Kidney glomerular epithelial cell (primary cell): ENCODE measurements at regions not wholly inside any gene's neighbourhood (a gene's known extent, or its start where the extent isn't known, plus 50 kb on each side); places are given as distances from the start of the nearest gene placed in this dataset.

ENCODE experiments used
- DNase-seq: peaks from one replicate; lab custom pipeline; 2025; lab: John Stamatoyannopoulos, UW

DNA sequence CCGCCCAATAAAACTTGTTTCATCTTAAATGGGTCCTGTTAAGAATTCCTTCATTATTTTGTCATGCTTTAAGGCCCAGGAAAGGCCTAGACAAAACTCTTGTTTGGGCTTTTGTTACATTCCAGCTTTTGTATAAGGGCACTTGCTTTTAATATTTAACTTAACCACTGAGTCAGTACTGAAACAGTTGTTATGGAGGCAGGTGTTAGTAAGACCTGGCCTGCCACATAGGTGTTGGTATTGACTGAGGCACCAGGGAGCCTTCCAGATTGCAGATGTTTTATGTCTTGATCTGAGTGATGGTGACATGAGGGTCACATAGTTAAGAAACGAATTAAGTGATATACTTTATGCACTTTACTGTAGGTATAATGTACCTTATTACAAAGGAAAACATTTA is 274.9 kb upstream of the TGFBR2 start:
- DNase-seq, result peak; percentile 34

DNA sequence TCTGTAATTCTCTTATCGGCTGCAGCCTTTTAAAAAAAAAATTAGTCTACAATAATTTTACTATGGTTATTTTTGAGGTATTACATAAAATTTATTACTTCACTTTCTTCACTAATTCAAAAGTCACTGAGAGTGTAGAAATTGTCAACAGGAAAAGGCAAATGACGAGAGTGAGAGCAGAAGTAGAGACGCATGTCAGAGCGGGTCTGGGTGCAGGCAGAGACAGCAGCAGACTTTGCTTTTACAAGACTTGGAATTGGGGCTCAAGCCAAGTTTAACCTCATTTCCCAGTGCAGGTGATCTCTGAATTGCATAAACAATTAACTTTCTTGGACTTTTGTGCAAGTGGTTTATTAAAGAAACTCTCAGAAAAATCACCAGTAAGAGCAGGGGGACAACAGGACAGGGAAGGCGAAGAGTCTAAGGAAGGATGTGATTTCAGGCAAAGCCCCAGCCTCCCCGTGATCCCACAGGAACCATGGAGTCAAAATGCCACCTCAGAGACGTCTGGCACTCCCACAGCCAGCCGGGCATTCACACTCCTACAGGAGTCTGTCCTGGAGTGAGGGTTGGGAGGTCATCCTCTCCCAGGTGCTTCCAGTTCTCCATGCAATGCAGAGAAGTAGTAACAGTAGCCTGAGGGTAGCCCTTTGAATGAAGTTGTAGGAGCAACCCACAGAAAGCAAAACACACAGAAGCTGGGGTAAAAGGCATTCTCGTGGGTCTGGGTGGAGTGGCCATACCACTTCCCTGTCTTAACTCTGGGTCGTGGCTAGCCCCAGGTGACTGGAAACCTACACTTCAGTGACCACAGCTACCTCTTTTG is 274.0 kb upstream of the TGFBR2 start:
- DNase-seq, result no peak

DNA sequence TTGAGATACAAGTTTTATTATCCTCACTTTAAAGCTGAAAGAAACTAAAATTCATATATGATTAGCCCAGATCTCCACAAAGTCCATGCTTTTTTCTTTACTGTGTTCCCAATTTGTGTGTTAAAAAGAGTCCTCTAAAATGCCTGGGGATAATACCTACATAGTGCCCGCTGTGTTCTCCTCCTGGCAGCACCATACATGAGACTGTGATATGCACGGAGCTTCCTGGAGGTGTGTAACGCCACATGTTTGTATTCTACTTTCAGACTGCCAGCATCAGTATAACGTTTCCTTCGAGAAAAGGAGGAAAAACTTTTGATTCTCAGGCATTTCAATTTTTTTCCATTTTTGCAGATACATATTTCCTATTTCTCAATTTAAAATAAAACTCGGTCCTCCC is 273.3 kb upstream of the TGFBR2 start:
- no peak for DNase-seq

DNA sequence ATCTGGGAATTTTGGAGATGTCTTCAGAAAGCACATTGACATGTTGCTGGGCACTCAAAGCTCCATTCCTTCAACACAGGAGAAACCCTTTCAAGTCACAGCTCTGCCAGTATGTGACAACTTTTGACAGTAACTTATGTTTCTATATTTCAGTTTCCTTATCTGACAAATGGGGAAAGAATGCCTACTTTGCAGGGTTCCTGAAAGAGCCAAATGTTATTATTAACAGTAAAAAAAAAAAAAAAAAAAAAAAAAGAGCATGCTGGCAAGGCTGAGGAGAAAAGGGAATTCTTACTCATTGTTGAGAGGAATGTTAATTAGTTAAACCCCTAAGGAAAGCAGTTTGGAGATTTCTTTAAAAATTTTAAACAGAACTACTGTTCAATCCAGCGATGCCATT is 272.5 kb upstream of the TGFBR2 start:
- no peak for DNase-seq

DNA sequence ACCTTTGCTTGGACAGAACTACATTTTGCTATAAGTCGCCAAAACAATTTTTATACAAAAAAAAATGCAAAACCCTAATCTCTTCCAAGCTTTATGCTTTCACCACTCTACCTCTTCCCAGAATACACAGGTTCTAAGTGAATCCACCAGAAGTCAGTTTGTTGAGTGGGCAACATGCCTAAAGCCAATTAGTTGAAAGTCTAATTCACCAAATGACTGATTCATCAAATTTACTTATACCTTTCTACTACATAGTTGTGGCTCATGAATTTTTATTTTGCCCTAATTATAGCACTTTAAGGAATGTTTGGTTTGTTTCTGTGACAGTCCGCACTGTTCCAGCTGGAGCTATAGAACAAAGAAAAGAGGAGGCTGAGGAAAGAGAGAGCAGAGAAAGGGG is 265.9 kb upstream of the TGFBR2 start:
- no peak for DNase-seq

DNA sequence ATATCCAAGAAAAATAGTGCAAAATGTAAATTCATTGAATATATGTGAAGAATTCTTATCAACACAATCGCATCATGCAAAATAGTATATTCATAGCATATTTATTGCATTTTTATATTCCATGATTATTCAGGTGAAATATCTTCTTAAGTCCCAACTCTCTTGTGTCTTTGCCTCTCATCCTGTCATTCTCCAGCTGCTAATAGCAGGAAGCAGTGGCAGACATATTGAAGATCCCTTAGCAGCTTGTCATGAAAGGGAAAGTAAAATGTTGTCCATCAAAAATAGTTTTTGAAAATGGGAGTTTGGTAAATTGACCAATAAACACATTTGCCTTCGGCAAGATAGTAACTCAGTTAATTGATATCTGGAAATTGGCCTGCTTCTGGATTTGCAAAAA is 265.3 kb upstream of the TGFBR2 start:
- DNase-seq, result no peak

DNA sequence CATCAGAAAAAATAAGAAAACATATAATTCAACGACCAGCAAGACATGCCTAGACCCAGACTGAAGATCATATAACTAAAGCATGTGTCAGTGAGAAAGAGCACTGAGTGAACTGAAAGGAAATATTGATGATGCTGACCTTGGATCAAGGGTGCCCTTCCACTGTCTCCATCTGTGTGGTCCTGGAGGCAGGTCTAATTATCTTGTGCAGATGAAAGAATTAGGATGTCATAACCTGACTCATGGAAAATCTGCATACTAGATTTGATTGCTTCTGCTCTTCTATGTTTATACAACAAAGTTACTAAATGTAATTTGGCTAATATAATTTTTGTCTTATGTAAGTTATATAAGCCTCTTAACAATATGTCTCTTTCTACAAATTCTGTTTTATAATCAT is 264.6 kb upstream of the TGFBR2 start:
- DNase-seq, result no peak

DNA sequence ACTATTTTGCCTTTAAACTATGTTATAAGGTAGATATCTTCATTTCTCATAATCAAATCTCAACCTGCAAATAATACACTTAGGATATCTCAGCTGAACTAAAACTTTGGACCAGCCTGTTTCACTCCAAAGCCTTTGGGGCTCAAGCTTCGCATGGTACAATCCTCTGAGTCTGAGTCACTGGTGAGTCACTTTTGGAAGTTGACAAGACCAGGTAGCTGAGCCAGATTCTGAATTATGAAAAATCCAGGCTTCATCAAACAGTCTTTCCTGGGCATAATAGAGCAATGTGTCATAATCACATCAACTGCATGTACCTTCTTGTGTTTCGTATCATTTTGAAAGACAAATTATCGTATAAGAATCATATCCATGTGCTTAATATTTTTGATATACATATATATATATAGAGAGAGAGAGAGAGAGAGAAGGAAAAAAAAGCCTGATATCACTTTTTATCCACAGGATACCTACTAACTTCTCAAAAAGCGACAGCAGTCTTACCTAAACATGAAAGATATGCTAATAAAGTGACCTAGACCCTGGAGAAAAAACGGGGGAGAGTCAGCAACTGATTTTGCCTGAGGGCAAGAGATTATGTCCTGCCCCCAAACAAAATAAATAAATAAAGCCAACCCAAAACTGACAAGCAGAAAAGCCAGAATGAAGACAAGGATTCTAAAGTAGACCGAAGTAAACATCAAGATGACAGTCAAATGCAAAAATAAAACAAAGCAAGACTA is 263.9 kb upstream of the TGFBR2 start:
- DNase-seq, result peak; percentile 85

DNA sequence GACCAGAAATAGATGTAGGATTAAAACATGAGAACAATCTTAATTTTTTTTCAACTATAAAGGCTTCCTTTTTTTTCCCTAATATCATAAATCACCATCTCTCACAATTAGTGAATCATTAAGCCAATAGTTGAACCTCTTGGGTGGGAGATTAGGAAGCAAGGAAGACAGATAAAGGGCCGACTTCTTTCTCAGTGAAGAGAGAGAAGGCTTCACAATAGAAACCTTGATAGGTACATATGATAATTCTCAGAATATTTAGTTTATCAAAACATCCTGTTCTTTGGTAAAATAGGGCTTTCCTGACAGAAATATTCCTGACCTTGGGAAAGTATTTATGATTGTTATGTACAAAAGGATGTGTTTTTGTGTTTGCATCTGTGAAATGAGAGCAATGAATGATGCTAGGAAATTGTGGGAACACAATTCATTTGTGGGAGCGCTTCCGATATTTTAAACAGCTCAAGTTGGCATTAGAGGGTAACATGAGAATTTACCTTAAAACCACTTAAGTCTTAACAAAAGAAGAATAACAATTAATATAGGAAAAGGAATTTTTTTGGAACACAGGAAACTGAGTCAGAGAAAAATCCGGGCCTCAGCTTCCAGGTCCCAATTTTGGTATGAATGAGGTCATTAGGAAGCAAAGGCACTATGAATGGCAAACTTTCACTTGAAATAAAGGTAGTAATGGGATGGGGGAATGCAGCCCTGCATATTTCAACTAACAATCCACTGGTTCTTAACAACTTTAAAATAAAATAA is 263.2 kb upstream of the TGFBR2 start:
- DNase-seq, result peak; percentile 34

DNA sequence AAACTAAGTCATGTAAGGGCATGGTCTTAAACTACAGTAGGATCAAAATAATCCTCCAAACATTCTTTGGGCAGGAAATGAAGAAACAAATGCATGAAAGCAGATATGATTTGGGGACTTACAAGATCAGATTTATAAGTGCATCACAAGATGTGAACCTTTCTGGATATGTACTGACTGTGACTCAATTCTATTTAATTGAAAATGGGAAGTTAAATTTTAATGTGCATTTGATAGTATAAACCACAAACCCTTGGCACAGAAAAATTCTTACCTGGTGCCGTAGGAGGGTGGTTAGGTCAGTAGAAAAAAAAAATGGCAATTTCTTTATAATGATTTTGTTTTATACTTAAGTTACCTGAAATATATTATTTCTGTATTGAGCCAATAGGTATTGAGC is 262.5 kb upstream of the TGFBR2 start:
- DNase-seq, result no peak

DNA sequence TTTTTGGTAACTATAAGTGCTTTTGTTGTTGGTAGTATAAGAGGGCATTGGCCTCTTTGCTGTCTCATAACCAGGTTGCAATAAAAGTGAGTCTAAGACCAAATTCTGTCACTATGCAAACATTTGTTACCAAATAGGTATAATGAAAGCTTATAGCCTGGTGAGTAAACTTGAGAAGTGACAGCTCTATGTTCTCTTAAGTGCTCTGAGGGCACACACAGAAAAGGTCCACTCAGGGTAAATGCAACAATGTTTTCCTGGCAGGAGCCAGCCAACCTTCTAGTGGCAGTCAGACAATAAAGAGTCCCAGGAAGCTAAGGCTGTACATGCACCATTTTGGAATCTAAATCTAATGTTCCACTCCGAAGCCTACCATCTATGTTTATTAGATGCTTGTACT is 262.1 kb upstream of the TGFBR2 start:
- DNase-seq, result no peak

DNA sequence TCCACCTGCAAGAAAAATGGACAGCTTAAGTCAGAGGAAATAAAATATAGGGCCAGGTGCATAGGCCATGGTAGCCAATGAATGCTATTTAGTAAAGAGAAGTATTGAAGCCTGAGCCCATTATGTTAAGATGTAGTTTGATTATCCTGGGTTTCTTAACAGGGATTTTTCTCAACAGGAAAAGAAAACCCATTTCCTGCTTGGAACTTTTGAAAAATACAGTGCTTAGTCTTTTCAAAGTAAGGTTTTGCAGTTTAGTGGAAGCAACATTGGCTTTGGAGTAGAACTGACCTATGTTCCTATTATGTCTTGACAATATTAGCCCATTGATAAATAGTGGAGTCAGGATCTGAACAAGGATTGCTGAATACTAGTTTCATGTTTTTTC is 259.5 kb upstream of the TGFBR2 start:
- no peak for DNase-seq

DNA sequence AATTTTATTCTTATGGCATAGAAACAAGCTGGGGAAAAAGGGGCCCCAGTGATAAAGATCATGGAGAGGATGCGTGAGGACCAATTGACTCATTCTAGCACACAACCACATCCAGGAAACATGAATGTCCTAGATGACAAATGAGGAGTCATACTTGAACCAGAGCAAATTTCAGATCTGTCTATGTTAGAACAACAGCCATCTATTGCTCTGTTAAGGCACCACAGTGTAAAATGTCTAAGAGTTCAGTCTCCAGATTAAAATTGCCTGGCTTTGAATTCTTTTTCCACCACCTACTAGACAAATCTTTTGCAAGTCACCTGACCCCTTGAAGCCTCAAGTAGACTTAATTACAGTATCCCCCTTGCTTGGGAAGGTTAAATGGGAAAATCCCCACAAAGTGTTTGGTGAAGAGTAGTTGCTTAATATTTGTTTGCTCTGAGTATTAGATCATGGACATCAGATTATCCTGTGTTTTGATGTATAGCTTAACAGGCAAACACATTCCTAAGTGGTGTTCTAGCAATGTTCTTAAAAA is 258.7 kb upstream of the TGFBR2 start:
- DNase-seq, result peak; percentile 23

DNA sequence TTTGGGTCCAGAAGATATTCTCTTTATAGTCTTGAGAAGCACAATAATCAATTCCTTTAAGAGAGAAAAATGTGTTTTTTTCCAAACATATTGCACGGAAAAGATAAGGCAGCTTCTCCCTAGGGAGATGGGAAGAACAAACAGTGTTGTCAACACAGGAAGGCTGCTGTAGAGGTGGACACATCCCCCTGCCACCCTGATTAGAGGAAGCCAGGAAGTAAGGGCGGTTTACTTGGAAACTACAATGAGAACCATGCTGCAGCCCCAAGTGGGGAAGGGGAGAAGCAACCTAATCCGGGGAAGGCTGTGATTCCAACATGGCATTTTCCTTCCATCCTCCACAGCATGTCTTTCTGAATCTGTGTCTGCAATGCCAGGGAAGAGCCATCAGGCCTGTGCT is 256.9 kb upstream of the TGFBR2 start:
- DNase-seq, result no peak

DNA sequence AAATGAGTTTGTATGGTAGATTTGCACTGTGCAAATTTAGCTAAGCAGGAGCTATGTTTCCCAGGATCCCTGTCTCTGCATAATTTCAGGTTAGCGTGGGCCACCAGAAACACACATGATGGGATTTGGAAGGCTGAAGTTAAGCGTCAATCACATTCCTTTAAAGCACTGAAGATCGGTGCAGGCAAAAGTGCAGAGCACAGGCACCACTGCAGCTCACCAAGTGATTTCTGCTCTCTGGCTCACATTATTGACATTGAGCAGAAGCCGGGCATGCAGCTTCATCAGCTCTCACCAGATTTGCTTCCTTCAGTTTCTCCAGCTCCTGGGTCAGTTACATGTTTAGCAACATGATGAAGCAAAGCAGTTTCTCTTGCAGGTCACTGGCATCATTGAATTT is 256.4 kb upstream of the TGFBR2 start:
- no peak for DNase-seq

DNA sequence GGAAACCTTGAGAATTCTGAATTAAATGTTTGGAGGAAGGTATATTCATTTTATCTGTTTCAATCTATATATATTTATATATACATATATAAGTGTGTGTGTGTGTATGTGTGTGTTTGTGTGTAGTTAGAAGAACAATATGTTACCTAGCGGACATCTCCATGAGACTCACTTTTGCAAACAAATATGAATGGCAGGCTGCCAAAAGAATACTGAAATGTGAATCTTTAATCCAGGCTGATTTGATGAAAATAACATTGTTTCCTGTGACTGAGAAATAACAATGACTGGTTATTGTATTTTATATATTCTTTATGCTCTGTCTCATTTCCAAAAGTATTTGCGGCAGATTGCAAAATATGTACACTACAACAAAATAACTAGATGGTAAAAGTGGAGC is 255.5 kb upstream of the TGFBR2 start:
- no peak for DNase-seq

DNA sequence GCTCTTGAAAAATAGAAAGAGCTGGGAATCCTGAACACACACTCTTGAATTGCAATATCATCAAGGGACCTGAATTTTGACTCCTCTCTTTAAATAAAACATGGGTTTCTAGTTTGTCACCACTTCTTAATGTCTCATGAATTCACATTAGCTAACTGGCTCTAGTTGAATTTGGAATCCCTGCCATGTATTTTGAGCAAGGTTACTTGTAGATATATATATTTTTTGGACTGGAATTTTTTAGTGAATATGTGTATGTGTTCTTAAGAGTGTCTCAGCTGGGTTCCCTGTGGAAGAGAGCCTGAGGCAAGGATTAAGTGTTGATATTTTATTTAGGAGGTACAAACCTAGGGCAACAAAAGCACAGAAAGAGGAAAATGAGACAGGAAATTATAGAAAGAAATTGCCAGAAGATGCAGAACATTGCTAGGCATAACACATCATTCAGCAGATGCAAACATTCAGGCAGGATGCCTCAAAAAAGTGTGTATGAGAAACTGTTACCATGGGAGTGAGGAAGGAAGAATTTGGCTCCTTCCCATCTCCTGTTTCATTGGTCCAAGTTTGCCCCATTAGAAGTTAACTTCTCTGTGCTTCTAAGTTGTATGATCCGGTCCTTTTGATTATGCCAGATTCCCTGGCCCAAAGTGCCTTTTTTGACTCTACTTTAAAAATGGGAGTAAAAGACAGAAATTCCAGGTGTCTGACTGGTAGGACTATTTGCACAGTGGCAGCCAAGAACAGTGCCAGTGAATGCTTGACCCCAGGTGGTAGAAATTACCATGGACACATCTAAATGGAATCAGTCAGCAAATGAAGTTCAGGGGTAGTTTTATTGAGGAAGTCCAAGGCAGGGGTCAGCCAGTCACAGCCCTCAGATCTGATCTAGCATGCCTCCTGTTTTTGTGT is 253.7 kb upstream of the TGFBR2 start:
- no peak for DNase-seq

DNA sequence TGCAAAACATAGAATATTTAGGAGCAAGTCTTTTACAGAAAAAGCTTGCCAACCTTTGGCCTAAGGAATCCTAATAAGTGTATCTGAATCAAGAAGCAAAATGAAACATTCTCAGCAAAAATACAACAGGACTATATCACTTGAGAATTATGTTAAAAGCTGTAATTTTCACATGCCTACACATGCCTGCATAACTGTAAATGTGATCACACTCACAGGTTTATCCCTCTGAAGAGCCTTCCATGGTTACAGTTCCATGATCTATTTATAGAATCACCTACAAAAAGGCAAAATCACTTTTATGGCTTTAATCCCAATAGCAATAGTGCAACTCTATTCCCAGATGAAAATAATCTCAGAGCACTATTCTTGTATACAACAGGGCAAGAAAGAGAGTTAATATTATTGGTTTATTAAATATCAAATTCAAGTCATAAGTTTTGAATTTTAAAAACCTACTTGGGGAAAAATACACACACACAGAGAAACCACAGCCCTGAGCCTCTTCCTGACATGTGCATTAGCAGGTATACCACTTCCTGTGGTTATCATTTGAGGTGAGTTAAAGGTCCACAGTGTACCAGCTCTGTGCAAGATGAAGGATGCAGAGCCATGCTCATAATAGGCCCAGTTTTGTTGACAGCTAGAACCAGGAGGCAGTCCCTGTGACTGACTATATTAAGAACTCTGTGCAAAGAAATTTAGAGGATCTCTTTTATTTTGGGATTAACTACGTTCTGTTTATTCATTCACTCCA is 252.5 kb upstream of the TGFBR2 start:
- DNase-seq, result no peak

DNA sequence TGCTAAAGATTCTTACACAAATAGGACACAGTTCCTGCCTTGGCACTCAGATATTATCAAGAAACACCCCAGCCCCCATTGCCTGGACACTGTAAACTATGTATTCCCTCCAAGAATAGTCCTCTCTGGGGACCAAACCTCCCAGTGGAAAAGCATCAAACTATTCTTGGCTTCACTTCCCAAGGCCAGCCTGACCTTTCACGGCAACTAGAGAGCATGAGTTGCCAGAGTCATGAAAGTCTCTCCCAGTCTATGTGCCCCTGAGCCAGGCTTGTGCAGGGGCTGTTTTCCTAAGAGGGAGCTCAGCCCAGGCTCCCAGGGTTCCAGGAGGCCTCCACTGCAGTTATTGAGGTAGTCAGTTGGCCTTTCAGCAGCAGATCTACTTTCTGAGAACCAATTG is 251.9 kb upstream of the TGFBR2 start:
- DNase-seq, result no peak

DNA sequence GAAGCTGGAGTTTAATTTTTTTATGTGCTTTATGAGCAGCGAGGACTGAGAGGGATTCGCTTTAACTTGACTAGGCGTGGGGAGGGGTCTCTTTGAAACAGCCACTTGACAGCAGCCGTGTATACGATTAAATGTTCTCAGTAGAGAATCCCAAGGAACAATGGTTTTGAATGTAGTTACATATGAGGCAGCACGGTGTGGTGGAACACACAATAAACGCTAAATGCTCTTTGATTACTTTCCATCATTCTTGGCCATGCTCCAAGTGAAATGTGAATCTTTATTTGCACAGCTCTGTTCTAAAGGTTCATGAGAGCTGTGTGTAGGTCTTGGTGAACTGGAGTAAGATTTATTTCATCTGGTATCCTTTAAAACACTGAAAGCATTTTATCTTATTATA is 251.4 kb upstream of the TGFBR2 start:
- DNase-seq, result no peak

DNA sequence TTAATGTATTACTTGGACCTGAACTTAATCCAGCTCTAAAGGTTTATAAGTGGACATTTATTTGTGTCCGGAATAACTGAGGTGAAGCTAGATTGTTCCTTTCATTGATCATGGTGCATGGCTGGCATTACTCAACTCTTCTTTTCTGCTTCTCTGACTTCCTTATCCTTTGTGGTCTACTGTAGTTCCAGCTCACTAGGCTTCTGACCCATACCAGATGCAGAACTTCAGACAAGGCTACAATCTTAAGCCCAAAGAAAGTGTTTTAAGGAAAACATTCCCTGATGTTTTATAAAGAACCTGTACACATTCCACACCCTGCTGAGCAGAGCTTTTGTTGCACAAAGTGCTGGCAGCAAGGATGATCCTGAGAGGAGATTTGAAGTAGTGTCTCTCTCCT is 250.8 kb upstream of the TGFBR2 start:
- peak; percentile 91 for DNase-seq
